Transverse colon (tissue), 3 donors: ENCODE measurements at regions not wholly inside any gene's neighbourhood (a gene's known extent, or its start where the extent isn't known, plus 50 kb on each side); places are given as distances from the start of the nearest gene placed in this dataset.

ENCODE experiments used
- POLR2A ChIP-seq: fragments of 450-650 bp; IDR thresholded peaks from one replicate; pipeline ENCODE4 v1.6.1; 2016; ENCODE audit warnings: antibody characterized with exemption, mild to moderate bottlenecking, moderate library complexity
- POLR2AphosphoS5 ChIP-seq, 3 donors: sonication (generic); formaldehyde crosslinking; IDR thresholded peaks; one replicate each; pipeline ENCODE4 v1.6.1; 2016; ENCODE audit warnings: antibody characterized with exemption in 3 of 3

GRCh38 chr10:128339753-128340152 is 213.5 kb upstream of the MKI67 start:
- TF ChIP-seq POLR2AphosphoS5 (IDR thresholded peaks at IDR 0.05) (no peak), POLR2A (no peak)
